ENCODE measurements at regions not wholly inside any gene's neighbourhood (a gene's known extent, or its start where the extent isn't known, plus 50 kb on each side); places are given as distances from the start of the nearest gene placed in this dataset.

DNA sequence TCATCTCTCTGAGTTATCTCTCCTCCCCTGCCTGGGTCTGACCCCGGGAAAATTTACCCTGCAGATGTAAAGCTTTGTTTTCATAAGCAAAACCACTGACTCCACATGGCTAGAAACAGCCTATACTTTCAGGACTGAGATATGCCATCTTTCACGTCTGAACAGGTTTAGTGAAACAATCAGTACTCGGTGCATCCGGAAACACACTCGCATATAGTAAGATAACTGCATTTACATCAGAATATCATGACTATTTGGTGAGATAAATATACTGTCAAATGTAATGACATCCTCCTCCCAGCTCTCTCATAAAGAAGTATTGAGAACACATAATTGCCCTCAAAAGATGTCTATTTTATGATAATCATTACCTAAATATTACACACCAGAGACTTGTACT is 172.8 kb downstream of the EFNB2 start:
- TF ChIP-seq, protein P1, sequence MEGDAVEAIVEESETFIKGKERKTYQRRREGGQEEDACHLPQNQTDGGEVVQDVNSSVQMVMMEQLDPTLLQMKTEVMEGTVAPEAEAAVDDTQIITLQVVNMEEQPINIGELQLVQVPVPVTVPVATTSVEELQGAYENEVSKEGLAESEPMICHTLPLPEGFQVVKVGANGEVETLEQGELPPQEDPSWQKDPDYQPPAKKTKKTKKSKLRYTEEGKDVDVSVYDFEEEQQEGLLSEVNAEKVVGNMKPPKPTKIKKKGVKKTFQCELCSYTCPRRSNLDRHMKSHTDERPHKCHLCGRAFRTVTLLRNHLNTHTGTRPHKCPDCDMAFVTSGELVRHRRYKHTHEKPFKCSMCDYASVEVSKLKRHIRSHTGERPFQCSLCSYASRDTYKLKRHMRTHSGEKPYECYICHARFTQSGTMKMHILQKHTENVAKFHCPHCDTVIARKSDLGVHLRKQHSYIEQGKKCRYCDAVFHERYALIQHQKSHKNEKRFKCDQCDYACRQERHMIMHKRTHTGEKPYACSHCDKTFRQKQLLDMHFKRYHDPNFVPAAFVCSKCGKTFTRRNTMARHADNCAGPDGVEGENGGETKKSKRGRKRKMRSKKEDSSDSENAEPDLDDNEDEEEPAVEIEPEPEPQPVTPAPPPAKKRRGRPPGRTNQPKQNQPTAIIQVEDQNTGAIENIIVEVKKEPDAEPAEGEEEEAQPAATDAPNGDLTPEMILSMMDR (IDR thresholded peaks at IDR 0.05; ENCODE audit: low read depth, low read length), result no peak
- TF ChIP-seq EZH2phosphoT487 (IDR thresholded peaks at IDR 0.05; ENCODE audit: low read depth), result no peak

Data from OCI-LY3 (cell line).